SK-N-SH (cell line): ENCODE measurements at regions not wholly inside any gene's neighbourhood (a gene's known extent, or its start where the extent isn't known, plus 50 kb on each side); places are given as distances from the start of the nearest gene placed in this dataset.

Experiments
- EP300 ChIP-seq, 2 experiments: IDR thresholded peaks; 2 replicates each; pipeline versions ENCODE4 v1.4.0 to v1.6.1; 2012; ENCODE audit warnings: borderline replicate concordance in 1 of 2, low read depth in 1 of 2, low read length in 1 of 2
- FOXJ3 ChIP-seq: sonication (generic); formaldehyde crosslinking; IDR thresholded peaks from 2 replicates; pipeline ENCODE4 v1.5.1; 2020; ENCODE audit warnings: mild to moderate bottlenecking, missing genetic modification reagents
- GABPA ChIP-seq: IDR thresholded peaks from 2 replicates; pipeline ENCODE4 v1.4.0; 2012; ENCODE audit warnings: low read depth, mild to moderate bottlenecking
- POLR2AphosphoS5 ChIP-seq: IDR thresholded peaks from 2 replicates; pipeline ENCODE4 v1.6.1; 2012; ENCODE audit warnings: low read depth, low read length
- REST ChIP-seq: IDR thresholded peaks from 2 replicates; pipeline ENCODE4 v1.6.1; 2012; ENCODE audit warnings: mild to moderate bottlenecking, low read depth, low read length, moderate library complexity
- SMC3 ChIP-seq: IDR thresholded peaks from 2 replicates; pipeline ENCODE4 v1.6.1; 2012; ENCODE audit warnings: low read depth, low read length, improper control_type of control experiment

GRCh38 chr6:167758309-167759023, 68.2 kb upstream of the AFDN start:
- no peak for TF ChIP-seq REST
- no peak for TF ChIP-seq EP300 (IDR thresholded peaks at IDR 0.05; ENCODE audit: borderline replicate concordance in 1 of 2, low read depth in 1 of 2, low read length in 1 of 2)
- TF ChIP-seq GABPA, result no peak
- no peak for TF ChIP-seq FOXJ3
- no peak for TF ChIP-seq SMC3
- TF ChIP-seq POLR2AphosphoS5, result no peak
